Activated naive CD8-positive, alpha-beta T cell (primary cell): ENCODE measurements at regions not wholly inside any gene's neighbourhood (a gene's known extent, or its start where the extent isn't known, plus 50 kb on each side); places are given as distances from the start of the nearest gene placed in this dataset.

Experiments used
- H3K27ac Mint-ChIP-seq: one replicate; pipeline ENCODE4 v1.8.0; 2021; ENCODE audit warnings: mixed read lengths
- H3K27me3 Mint-ChIP-seq: one replicate; pipeline ENCODE4 v1.8.0; 2021; ENCODE audit warnings: mixed read lengths
- H3K36me3 Mint-ChIP-seq: one replicate; pipeline ENCODE4 v1.8.0; 2021; ENCODE audit warnings: mixed read lengths
- H3K4me1 Mint-ChIP-seq: one replicate; pipeline ENCODE4 v1.8.0; 2021; ENCODE audit warnings: low read depth, mixed read lengths
- H3K4me3 Mint-ChIP-seq: one replicate; pipeline ENCODE4 v1.8.0; 2021; ENCODE audit warnings: mild to moderate bottlenecking, mixed read lengths
- H3K9me3 Mint-ChIP-seq: one replicate; pipeline ENCODE4 v1.8.0; 2021; ENCODE audit warnings: low read depth, mixed read lengths

DNA sequence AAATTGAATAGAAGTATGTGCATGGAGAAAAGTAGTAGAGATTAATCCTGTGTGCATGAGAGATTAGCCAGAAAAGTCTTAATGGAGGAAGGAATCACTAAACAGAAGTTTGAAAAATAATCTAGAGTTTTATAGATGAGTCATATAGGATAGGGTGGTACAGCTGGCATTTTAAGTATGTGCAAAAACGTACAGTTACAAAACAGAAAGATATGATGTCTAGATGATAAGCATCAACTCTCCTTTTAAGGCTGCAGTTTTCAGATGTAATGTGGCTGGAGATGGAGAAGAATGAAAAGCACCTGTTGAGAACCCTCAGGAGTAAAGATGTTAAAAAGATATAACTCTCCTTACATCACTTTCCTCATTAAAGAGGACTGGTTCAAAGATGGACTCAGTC is 271.3 kb downstream of the STK31 start:
- no peak overlapping the region for H3K4me3 Mint-ChIP-seq
- peaks cover 5% of the 10 kb centered on the region for H3K36me3 Mint-ChIP-seq
- no peaks in the 10 kb centered on the region for H3K4me1 Mint-ChIP-seq
- peaks cover 11% of the 10 kb centered on the region for H3K9me3 Mint-ChIP-seq
- H3K27me3 Mint-ChIP-seq, result peaks cover 2% of the 10 kb centered on the region
- no peak overlapping the region for H3K27ac Mint-ChIP-seq

DNA sequence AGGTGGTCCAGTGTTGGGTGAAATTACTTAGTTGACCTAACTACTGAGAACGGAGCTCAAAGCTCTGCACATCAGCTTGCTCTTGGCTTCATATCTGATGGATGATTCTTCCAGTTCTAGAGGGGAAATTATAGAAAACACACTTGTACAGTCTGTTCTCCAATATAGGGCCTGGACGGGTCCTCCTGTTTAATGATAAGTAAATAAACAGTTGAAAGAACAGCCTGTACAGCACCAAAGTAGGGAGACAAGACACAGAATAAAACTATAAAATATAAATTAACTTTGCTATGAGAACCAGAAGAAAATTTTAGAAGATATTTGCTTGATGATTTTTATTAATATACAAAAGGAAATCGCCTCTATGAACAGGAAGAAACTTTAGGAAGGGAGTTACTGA is 271.7 kb downstream of the STK31 start:
- Mint-ChIP-seq H3K27me3 (peaks cover 2% of the 10 kb centered on the region), H3K4me3 (no peak overlapping the region), H3K36me3 (peaks cover 5% of the 10 kb centered on the region), H3K9me3 (peaks cover 11% of the 10 kb centered on the region), H3K27ac (no peak overlapping the region), H3K4me1 (no peaks in the 10 kb centered on the region)

DNA sequence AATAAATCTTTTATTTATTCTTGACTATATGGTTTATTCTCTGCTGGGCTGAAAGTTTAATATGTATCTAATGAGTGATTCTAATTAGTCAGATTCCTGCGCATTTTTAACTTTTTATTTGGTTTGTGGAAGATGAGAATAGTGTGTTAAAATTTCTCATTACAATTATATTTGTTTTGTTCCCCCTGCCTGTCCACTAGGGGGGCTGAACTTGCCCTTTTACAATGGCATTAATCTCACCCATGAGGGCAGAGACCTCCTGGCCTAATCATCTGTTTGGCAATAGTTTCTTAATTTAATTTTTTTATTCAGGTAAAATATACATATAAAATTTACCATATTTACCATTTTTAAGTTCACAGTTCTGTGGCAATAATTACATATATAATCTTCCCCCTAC is 278.5 kb upstream of the NPY start:
- H3K27ac Mint-ChIP-seq, result no peak overlapping the region
- H3K36me3 Mint-ChIP-seq, result no peaks in the 10 kb centered on the region
- no peaks in the 10 kb centered on the region for H3K9me3 Mint-ChIP-seq
- no peak overlapping the region for H3K4me3 Mint-ChIP-seq
- no peaks in the 10 kb centered on the region for H3K4me1 Mint-ChIP-seq
- H3K27me3 Mint-ChIP-seq, result peaks cover 10% of the 10 kb centered on the region

DNA sequence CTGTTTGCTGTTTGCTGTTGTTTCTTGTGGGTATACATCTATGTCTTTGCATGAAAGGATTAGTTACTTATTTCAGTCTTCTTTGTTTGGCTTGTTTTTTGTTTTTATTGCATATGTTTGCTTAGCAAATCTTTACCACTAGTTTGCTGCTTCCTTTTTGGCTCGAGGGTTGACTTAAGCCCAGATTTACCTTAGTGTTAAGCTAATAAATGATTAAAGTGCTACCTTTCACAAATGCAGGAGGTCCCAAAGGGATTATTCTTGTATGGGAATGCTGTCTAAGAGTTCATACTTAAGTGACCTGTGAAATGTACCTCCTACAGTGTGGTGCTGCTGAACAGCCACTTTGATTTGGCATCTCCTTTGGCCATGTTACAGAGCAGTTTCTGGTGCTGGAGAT is 273.5 kb upstream of the NPY start:
- no peak overlapping the region for H3K4me3 Mint-ChIP-seq
- H3K27ac Mint-ChIP-seq, result no peak overlapping the region
- H3K27me3 Mint-ChIP-seq, result peaks cover 21% of the 10 kb centered on the region
- H3K36me3 Mint-ChIP-seq, result peaks cover 2% of the 10 kb centered on the region
- H3K9me3 Mint-ChIP-seq, result no peaks in the 10 kb centered on the region
- no peaks in the 10 kb centered on the region for H3K4me1 Mint-ChIP-seq

DNA sequence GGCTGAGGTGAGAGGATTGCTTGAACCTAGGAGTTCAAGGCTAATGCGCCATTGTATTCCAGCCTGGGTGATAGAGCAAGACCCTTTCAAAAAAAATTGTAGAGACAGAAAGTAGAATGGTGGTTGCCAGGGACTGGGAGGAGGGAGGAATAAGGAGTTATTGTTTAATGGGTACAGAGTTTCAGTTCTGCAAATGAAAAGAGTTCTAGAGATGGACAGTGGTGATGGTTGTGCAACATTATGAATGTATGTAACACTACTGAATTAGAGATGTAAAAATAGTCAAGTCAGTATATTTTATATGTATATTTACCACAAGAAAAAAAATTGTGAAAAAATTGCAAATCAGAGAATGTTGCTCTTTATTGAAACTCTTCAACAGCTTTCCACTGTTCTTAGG is 266.5 kb upstream of the NPY start:
- no peak overlapping the region for H3K4me3 Mint-ChIP-seq
- H3K27me3 Mint-ChIP-seq, result peaks cover 7% of the 10 kb centered on the region
- no peaks in the 10 kb centered on the region for H3K9me3 Mint-ChIP-seq
- no peaks in the 10 kb centered on the region for H3K4me1 Mint-ChIP-seq
- H3K36me3 Mint-ChIP-seq, result peaks cover 2% of the 10 kb centered on the region
- H3K27ac Mint-ChIP-seq, result no peak overlapping the region

DNA sequence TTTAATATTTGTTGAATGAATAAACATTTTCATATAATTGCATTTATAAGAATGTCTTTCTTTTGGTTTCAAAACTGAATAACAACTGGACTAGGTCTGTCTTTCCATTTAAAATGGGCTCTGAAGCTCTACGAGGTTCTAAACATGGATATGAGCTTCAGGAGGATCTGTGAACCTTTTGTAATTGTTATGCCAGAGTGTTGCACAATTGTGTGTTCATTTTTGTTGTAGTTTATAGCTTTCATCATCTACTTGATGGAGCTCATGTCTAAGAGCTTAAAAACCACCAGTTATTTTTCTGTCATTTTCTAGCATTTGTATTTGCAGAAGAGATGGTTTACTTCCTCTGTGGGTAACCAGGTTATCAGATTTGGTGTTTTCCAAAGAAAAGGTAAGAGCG is 265.7 kb upstream of the NPY start:
- Mint-ChIP-seq H3K9me3 (no peaks in the 10 kb centered on the region), H3K4me3 (no peak overlapping the region), H3K27me3 (peaks cover 4% of the 10 kb centered on the region), H3K4me1 (no peaks in the 10 kb centered on the region), H3K27ac (no peak overlapping the region), H3K36me3 (no peaks in the 10 kb centered on the region)

DNA sequence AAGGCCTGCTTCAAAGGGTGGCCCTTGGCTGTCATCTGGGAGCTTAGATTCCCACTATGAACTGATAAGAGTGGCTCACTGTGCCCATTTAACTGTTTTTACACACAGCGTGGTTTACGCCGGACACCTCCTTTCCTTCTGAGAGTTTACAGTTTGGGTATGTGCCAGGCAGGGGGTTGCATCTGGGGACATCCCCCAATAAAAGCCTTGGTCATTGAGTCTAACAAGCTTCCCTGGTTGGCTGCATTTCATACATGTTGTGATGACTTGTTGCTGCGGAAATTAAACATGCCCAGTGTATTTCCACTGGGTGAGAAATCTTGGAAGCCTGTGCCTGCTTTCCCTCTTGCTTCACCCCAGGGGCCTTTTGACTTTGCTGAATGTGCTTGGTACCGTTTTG is 264.1 kb upstream of the NPY start:
- H3K27me3 Mint-ChIP-seq, result peaks cover 2% of the 10 kb centered on the region
- no peaks in the 10 kb centered on the region for H3K4me1 Mint-ChIP-seq
- no peaks in the 10 kb centered on the region for H3K36me3 Mint-ChIP-seq
- H3K27ac Mint-ChIP-seq, result no peak overlapping the region
- H3K9me3 Mint-ChIP-seq, result no peaks in the 10 kb centered on the region
- no peak overlapping the region for H3K4me3 Mint-ChIP-seq

DNA sequence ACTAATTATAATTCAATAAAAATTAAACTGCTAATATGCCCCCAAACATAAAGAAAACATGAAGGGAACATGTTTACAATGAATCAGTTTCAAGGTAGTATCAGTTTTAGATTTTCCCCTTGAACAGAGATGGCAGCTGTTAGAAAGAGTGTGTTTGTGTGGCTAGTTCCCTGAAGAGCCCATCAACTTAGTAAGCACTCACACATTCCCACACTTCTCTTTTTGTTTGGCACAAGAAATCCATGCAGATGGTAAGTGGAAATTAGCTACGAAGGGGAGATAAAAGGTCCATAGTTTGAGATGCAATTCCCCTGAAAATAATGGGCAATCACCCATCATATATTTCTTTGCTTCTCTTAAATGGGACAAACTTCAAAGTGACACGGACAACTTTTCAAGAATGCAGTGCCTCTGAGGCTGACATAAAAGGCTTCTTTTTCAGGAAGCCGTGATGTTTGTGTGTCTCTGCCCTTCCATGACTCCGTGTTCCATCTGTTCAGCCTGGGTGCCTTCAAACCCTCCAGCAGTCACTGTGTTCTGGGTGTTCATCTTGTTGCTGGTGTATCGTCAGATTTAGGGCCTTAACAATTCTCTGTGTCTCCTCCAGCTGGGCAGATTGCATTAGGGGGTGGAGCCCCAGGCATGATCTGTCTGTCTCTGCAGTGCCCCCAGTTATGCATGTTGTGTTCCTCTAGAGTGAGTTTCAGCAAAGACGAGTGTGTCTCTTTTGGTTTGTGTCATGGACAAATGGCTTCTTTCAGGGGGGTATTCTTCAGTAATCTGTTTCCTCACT is 259.5 kb upstream of the NPY start:
- Mint-ChIP-seq H3K27ac (no peak overlapping the region), H3K36me3 (no peaks in the 10 kb centered on the region), H3K4me3 (no peak overlapping the region), H3K4me1 (no peaks in the 10 kb centered on the region), H3K27me3 (peaks cover 5% of the 10 kb centered on the region), H3K9me3 (no peaks in the 10 kb centered on the region)

DNA sequence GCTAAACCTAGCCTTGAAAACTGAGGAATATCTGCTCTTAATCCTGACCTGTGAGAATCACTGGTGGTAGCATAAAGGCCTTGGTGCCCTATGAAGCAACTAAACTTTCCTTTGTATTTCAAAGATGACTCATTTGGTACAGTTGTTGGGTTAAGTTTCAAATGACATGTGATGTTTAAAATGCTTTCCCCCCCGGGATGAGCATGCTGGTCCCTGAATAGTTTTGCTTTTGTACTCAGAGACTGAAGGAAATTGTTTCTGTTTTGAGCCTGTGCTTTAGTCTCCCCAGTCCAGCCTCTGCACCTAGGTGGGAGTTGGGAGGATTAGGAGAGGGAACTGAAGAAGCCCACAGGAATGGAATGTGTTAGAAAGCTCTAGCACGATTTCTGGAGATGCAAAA is 258.9 kb upstream of the NPY start:
- Mint-ChIP-seq H3K36me3 (no peaks in the 10 kb centered on the region), H3K27me3 (peaks cover 5% of the 10 kb centered on the region), H3K9me3 (no peaks in the 10 kb centered on the region), H3K27ac (no peak overlapping the region), H3K4me3 (no peak overlapping the region), H3K4me1 (no peaks in the 10 kb centered on the region)

DNA sequence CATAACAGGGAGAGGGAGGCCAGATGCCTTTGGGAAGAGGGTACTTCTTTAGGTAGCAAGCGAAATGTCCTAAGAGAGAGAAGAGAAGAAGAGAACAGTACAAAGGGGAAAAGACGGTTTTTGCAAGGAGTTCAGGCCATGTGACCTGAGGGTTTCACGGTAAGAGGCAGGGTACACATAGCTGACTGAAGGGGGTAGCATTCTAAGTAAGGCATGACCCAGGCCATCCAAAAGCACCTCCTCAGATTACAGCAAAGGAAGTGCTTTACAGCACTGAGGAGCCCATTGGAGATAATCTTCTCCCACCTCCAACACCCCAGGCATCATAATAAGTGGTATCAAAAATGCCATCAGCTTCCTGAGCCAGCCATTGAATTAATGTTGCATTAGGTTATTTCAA is 258.2 kb upstream of the NPY start:
- Mint-ChIP-seq H3K27ac (no peak overlapping the region), H3K4me1 (no peaks in the 10 kb centered on the region), H3K4me3 (no peak overlapping the region), H3K36me3 (no peaks in the 10 kb centered on the region), H3K27me3 (peaks cover 5% of the 10 kb centered on the region), H3K9me3 (no peaks in the 10 kb centered on the region)

DNA sequence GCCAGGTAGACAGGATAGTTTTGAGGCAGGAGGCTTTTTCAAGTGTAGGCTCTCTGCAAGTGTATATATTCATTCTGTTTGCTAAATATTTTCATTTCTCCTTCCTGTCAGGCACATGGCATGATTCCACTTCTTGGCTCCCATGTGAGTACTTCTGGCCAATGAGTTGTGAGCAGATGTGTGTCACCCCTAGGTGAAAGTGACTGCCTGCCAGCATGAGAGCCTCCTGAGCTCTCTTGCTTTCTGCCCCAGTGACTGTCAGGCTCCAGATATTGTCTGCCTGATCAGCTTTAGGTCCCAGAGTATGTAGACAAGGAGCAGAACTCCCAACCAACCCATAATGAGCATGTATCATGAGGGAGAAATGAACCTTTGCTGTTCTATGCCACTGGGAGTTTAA is 257.6 kb upstream of the NPY start:
- Mint-ChIP-seq H3K4me1 (no peaks in the 10 kb centered on the region), H3K27ac (no peak overlapping the region), H3K36me3 (no peaks in the 10 kb centered on the region), H3K27me3 (peaks cover 5% of the 10 kb centered on the region), H3K9me3 (no peaks in the 10 kb centered on the region), H3K4me3 (no peak overlapping the region)

DNA sequence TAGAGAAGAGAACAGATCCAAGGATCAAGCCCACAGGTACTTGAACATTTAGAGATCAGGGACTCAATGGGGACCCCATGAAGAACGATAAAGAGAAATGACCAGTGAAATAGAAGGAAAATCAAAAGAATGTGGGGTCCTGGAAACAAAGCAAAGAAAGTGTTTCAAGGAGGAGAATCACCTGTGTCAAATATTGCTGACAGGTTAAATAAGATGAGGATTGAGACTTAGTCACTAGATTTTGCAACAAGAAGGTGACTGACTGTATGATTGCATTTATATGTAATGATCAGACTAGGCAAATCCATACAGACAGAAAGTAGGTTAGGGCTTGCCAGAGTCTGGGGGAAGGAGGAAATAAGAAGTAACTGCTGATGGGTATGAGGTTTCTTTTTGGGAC is 254.9 kb upstream of the NPY start:
- Mint-ChIP-seq H3K9me3 (no peaks in the 10 kb centered on the region), H3K27me3 (peaks cover 5% of the 10 kb centered on the region), H3K4me3 (no peak overlapping the region), H3K27ac (no peak overlapping the region), H3K36me3 (no peaks in the 10 kb centered on the region), H3K4me1 (no peaks in the 10 kb centered on the region)

DNA sequence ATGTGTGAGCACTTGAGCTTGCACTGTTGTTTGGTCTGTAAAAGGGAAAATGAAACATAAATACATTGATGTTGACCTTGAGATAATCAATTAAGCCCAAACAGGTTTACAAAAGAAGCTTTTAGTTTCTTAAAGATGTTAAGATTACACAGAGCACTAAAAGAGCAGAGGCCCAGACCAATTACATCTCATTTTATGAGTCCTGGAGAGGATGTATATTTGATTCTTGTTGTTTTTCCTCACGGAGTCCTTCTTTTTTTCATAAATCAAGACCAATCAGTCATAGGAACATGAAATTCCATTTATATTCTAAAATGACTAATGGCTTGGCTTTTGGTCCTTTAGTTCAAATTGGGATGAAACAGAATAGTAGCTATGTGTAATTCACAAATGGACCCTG is 249.7 kb upstream of the NPY start:
- H3K27ac Mint-ChIP-seq, result no peak overlapping the region
- H3K4me1 Mint-ChIP-seq, result peaks cover 7% of the 10 kb centered on the region
- H3K9me3 Mint-ChIP-seq, result no peaks in the 10 kb centered on the region
- no peaks in the 10 kb centered on the region for H3K27me3 Mint-ChIP-seq
- no peaks in the 10 kb centered on the region for H3K36me3 Mint-ChIP-seq
- H3K4me3 Mint-ChIP-seq, result no peak overlapping the region

DNA sequence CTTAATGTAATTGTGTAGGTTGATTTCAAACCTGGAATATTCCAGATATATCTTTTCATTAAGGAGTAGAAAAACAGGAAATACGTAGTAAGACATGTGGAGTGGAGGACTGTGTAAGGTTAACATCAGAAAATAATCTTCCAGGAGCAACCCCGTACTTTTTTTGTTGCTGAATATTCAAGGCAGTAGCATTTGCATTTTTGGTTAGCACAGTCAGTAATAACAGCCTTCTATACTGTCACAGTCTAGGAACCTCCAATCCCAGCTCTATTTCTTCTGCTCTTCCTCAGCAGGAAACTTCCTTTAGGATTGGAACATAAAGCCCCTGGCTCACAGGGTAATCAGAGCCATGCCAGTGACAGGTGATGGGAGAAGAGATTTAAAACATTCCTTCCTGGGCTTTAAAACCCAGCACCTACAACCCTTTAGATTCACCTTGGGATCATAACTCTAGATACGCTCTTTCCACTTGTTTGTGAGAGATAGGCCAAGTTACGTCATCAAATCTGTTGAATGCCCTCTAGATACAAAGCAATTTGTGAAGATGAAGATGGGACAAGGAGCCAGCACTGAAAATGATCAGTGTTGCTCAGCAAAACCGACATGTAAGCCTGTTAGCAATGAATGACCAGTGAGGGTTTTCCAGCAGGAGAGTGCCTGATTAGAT is 248.5 kb upstream of the NPY start:
- Mint-ChIP-seq H3K36me3 (no peaks in the 10 kb centered on the region), H3K9me3 (no peaks in the 10 kb centered on the region), H3K27me3 (no peaks in the 10 kb centered on the region), H3K4me1 (peaks cover 7% of the 10 kb centered on the region), H3K27ac (no peak overlapping the region), H3K4me3 (no peak overlapping the region)

DNA sequence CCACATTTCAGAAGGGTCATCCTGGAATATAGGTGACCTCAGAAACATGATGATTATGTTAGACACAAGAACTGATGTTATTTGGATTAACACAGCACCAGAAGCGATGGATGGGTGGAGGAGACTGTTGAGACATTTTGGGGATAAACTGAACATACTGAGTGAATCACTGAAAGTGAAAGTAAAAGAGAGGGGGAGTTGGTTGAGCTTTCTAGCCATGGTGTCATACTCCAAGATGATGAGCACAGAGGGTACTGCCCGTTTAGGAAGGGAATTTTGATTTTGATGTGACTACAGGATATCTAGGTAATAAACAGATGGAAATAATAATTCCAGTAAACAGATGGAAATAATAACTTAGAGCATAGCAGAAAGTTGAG is 248.0 kb upstream of the NPY start:
- H3K36me3 Mint-ChIP-seq, result no peaks in the 10 kb centered on the region
- peaks cover 7% of the 10 kb centered on the region for H3K4me1 Mint-ChIP-seq
- no peaks in the 10 kb centered on the region for H3K27me3 Mint-ChIP-seq
- no peaks in the 10 kb centered on the region for H3K9me3 Mint-ChIP-seq
- H3K27ac Mint-ChIP-seq, result no peak overlapping the region
- no peak overlapping the region for H3K4me3 Mint-ChIP-seq

DNA sequence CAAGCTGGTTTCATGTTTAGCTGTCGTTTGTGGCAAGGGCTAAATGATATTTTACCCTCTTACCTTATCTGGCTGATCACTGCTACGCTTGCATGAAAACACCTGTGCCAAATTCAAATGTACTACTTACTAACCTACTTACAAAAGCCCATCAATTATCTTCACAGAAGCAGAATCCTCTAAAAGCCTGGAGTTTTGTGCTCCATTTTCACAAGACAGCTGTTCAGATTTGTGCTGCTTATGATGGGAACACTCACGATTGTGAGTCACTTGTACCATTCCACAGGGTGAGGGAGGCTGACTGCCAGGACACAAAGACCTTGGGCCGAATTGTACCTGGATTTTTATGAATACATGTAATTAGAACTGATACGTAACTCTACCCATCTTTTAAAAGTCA is 245.0 kb upstream of the NPY start:
- H3K9me3 Mint-ChIP-seq, result no peaks in the 10 kb centered on the region
- H3K27me3 Mint-ChIP-seq, result peaks cover 2% of the 10 kb centered on the region
- H3K4me1 Mint-ChIP-seq, result peaks cover 7% of the 10 kb centered on the region
- no peak overlapping the region for H3K27ac Mint-ChIP-seq
- H3K36me3 Mint-ChIP-seq, result no peaks in the 10 kb centered on the region
- H3K4me3 Mint-ChIP-seq, result no peak overlapping the region
